ENCODE measurements at regions not wholly inside any gene's neighbourhood (a gene's known extent, or its start where the extent isn't known, plus 50 kb on each side); places are given as distances from the start of the nearest gene placed in this dataset.

DNA sequence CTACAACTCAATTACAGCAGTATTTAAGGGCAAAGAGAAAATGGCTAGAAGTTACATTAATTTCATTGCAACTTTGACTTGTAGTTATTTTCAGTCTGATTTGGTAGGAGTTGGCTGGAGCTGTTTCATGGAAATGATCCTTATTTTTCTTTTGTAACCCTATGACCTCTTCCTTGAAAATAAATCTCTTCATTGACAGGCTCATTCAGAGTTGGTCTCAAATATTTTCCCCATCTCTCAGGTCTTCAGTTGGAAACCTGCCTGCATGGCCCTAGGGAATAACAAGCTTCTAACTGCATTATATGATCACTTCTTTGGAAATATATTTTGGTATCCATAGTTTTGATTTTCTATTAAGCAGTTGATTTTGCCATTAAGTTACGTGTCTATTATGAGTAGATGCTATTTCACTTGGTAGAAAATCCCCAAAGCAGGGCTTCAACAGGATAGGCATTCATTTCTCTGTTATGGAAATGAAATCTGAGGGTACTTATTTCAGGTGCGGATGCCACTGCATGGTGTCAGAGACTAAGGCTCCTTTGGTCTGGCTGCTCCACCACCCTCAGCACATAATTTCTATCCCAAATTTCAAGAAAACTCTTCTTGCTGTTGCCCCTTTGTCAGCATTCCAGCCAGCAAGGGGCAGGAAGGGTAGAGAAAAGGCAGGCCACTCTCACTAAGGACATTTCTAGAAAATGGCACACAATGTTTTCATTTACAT is 502.5 kb downstream of the SPRY1 start:
- DNase-seq: no peak

DNA sequence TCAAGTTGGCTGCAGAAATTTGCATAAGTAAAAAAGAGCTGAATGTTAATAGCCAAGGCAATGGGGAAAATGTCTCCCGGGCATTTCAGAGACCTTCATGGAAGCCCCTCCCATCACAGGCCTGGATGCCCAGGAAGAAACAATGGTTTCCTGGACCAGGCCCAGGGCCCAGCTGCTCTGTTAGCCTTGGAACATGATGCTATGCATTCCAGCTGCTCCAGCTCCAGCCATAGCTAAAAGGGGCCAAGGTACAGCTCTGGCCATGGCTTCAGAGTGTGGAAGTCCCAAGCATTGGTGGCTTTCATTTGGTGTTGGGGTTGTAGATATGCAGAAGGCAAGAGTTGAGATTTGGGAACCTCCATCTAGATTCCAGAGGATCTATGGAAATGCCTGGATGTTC is 508.3 kb downstream of the SPRY1 start:
- DNase-seq: no peak

DNA sequence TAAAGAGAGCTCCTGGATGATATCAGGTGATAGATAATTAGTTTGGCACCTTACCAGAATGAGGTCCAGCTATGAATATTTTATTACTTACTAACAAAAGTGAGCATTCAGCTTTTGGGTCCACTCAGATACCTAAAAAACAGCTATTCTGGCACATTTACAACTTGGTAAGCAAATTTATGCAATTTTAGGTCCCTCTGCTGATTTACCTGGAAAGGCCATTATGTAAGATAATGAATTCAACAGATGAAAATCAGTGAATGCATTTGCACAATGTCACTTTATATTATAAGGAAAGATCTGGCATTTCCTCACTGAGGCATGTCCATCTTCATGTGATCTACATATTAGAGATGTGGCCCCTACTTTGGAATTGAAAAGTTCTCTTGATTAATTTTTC is 517.0 kb downstream of the SPRY1 start:
- DNase-seq: no peak

DNA sequence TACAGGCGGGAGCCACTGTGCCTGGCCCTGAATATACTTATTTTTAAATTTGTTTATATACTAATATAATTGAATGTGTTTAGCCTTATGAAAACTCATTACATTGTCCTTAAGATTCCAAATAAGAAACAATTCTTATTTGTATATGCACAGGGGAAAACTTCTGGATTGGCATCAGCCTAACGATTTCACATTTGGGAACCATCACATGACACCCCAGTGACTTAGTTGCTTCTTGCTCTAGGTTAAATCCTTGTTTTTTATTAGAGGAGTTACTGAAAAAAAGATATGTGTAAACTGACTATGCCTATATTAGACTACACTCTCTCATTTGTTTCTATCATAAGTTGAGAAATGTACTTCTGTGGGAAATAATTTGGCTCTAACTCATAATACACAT is 520.2 kb downstream of the SPRY1 start:
- DNase-seq: no peak

DNA sequence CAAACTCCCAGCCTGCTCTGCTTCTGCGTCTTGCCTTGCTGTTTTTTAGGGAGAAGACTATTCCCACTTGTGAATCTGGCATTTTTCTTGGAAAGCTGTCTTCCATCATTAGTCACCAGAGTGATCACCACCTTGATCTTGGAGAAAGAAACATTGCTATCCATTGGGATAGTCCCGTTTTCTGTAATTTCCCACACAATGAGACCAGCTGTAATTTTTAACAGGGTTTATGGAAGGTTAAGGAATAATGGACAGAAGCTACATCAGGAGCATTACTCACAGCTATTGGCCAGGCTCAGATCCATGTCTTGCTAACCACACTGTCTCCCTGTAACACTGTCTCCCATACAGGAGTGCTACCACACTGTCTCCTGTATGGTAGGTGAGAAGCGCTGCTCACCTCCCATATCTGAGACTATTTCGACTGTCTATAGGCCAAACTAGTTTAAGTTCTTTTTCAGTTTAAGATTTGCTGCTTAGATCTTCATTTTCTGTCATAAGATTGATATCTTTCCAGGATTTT is 523.0 kb downstream of the SPRY1 start:
- no peak for DNase-seq

DNA sequence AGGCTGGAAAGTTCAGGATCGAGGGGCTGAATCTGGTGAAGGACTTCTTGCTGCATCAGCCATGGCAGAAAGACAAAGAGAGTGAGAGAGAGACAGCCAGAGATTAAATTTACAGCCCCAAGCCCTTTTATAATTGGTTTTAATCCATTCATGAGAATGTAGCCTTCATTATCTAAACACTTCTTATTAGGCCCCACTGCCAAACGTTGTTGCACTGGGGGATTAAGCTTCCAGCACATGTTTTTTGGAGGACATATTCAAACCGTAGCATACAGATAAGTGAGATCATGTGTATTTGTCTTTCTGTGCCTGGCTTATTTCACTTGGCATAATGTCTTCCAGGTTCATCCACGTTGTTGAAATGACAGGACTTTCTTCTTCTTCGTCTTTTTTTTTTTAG is 524.7 kb downstream of the SPRY1 start:
- DNase-seq: no peak

DNA sequence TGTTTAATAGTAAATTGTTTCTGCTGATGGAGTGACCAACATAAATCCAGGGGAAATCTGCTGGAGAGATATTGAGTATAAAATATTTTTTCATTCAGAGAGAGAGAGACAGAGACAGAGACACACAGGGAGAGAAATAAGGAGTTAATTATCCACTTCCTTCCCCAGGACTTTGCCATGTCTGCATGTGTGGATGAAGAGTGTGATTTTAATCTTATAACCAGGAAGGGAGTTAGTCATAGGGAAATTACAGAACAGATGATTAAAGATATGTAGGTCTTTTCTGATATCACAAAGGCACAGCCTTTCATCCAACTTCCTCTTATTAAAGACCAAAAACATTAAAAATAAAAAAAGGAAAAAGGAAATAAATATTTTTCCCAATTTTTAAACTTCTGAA is 526.3 kb downstream of the SPRY1 start:
- DNase-seq: no peak

DNA sequence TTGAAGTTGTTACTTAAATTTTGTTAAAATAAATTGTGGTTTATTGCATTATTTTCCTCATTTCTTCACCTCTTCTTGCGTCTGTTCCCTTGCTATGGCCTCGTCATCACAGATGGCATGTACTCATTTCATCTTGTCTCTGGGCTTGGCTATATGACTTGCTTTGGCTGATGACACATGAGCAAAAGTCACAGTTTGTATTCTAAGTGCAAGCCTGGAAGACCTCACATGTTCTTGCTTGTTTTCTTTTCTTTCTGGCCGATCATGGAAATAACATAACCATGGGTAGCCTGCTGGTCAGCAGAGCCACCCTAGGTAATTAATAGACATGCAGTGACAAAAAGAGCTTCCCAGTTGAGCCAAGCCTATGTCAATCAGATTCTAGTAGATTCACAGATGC is 527.9 kb downstream of the SPRY1 start:
- DNase-seq: no peak

DNA sequence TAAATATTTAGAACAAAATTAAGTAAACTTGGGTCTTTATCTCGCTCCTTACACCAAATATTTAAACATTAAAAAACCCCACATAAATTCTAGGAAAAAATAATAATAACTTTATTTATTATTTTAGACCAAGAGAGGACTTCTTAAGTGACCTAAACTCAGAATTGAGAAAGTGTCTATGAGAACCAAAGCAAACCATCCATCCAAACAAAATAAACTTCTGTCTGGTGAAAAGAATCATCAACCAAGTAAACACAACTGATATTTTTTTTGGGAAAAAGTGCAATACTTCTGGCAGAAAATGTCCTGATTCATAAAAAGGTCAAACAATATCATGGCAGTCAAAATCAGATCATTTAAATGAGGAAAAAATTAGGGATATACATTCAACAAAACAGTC is 533.0 kb downstream of the SPRY1 start:
- no peak for DNase-seq

DNA sequence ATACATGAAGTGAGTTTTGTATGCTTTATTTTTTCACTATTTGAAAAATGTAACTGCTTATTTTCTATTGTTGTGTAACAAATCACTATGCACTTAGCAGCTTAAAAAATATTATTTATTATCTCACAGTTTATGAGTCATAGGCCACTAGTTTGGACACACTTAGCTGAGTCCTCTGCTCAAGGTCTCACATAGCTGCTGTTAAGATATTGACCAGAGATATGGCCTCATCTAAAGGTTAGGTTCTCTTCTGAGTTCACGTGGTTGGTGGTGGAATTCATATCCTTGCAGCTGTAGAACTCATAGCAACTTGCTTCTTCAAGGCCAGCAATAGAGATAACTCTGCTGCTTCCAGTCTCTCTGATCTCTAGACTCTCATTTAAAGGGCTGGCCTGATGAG is 534.4 kb downstream of the SPRY1 start:
- DNase-seq: no peak

DNA sequence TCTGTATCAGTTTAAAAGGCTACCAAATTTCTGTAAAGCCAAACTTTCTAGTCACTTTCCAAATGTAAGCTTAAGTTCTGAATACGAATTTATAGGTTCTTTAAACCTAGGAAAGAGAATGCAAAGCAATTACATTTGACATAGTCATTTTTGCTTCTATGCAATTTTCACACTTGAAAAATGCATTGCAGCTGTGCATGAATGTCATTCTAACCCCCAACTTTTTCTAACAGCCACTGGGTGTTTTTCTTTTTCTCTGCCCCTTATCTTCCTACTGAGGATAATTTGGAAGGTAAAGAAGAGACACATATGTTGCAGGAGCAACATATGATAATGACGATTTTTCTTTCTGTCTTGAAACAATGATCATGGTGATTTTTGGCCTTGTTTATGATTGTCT is 537.5 kb downstream of the SPRY1 start:
- DNase-seq: no peak

DNA sequence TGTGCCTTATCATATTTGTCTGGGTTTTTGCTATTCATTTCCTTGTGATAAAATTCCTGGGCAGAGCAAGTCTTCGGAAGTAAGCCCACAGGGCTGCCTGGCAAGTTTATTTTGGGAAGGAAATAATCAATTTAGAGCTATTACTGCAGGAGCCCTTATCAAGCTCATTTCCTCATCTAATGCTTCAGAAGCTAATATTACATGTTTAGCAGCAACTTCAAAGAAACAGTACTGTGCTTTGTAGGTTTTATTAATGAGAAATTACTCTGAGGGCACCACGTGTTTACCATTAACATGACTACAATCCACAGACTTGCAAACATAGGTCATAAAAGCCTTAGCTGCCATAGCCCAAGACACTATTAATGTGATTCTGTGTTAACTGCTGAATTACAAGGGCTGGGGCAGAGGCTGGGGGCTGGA is 540.0 kb downstream of the SPRY1 start:
- DNase-seq: no peak

DNA sequence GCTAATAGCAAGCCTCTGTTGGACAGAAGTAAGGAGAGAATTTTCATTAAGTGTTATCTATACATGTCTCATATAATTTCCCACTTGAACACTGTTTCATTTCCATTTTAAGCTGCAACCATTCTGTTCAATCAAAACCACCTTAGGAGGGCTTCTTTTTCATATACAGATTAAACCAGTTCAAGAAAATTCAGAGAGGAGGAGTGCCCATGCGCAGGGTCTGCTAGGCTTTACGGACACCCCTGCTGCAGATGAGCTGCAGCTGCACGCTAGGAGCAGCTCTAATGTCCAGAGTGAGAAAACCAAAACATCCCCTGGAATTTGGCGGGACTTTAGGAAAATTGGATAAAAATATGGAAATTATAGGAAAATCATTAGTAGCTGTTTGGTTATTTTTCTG is 541.0 kb downstream of the SPRY1 start:
- no peak for DNase-seq

DNA sequence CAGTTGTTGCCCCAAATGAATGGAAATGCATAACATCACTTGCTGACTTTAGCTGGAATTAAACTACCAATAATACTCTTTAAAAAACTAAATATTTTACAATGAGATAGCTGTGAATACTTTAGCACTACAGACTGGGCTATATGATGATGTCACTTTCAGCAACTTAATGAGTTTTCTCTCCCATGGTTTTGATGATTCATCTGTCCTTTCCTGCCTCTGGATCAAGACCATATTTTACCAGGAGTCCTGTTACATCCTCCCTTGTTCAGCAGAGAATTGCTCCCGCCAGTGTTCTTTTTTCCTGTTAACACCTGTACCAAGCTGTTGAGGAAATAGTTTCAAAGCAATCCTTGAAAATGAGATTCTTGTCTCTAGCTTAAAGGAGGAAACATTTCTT is 543.0 kb downstream of the SPRY1 start:
- DNase-seq: no peak

DNA sequence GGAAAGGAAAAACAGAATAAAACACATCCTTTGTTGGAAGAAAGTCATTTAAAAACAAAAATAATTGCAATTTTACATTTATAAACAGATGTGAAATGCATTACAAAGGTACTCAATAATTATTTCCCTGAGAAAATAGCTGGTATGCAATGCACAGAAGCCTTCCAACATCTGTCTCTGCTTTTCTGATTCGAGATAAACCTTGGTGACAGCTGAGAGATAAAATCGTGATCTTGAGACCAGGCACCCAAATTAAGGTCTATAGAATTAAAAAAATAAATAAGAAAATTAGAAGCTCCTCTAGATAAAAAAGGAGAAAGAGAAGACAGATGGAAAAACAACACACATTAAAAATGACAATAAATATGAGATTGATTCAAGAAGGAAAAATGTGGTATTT is 544.0 kb downstream of the SPRY1 start:
- no peak for DNase-seq

DNA sequence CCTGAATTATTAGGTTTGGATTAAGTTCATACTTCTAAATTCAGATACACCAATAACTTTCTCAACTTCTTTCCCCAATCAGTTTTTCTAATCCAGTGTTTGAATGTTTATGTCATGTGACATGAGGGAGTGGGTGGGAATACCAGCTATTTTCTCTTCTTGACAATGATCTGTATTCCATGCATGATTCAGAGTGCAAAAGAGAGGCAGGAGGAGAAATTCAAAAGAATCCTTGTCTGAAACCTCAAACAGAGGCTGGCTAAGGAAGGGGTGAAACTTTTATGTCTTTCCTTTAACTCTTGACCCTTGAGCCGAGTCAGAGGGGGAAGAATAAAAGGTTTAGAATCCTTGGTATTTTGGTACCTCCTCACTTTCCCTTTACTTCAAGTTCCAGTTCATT is 544.7 kb downstream of the SPRY1 start:
- no peak for DNase-seq

DNA sequence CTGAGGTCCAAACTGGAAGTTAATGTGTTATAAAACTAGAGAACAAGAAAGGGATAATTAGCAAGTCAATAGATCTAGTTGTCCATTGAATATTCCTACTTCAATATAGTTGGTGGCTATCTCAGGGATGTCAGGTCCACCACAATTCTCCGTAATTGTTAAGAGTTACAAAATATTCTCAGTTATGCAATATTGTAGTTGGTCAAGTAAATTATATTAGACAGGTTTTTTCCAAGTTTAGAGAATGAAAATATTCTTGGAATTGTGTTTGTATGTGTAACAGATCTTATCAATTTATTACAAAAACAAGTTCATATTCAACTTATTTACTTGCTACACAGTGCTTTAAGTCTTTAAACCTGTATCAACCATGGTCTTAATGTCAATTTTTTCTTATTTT is 547.4 kb downstream of the SPRY1 start:
- DNase-seq: no peak

DNA sequence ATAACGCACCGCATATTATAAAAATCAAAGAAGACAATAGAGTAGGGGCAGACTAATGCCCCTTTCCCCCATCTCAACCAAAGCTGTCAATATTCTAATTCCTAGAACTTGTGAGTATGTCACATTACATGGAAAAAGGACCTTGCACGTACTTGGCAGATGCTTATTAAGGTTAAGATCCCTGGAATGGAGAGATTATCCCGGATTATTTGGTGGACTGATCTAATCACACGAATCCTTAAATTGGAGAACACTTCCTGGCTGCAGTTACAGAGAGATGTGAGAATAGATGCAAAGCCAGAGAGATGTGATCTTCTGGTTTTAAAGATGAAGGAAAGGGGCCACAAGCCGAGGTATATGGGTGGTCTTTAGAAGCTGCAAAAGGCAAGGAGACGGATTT is 548.7 kb downstream of the SPRY1 start:
- DNase-seq: no peak

DNA sequence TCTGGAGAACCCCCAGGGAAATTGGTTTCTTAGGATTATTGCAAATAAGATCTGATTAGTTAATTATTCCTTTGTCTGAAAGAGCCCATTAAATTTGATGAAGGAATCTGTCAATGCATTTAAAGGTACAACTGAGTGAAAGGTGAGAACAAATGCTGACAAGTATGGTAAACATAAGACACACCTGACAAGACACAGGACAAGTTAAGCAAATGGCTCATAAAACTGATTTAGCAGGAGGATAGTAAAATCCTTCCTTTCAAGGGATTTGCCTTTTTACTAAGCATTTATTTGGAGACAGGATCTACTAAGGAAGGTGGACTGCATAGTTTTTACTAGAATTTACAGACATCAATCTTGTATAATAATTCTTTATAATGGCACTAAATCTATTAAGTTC is 553.9 kb downstream of the SPRY1 start:
- no peak for DNase-seq

DNA sequence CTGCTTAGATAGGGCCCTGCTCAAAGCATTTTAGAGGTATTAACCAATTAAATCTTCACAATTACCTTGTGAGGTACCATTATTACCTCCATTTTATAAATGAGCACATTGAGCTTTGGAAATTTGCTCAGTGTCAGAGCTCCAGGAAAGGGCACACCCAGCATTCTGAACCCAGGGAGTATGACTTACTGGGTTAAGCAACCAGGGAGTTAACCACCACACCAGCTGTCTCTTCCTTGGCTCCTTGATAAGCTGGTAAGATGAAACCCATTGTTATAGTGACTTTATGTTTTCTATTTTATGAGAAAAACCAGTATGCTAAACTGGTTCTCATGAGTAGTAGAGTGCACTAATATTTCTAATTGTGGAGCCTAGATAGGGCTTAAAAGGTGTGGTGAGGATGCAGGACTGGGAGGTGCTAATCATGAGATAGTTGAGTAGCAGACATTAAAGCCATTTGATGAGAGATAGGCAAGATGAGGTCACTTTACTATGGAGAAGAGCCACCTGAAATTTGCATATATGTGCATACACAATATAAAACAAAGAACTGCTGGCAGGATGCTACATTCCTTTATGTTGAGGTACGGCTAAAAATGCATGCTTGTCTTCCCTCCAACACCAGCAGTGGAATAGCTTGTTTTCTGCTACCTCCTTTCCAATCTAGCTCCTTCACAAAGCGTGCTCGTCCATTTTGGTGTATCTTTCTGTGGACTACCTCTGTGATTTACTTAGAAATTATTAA is 556.1 kb downstream of the SPRY1 start:
- DNase-seq: no peak

DNA sequence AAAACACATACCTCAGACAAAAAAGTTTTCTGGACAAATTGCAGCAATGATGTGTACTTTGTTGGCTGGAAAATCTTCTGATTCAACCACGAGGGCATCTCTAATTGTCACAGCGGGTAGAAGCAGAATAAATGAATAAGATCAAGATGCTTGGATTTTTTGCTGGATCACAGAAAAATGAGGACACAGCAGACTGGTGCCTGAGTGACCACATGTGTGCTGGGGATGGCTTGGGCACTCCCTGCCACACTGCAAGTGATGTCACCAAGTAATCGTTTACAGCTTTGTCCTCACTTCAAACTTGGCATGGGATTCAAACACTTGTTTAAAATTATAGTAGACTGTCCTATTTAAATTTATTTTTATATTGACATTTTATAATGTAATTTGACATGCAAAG is 557.0 kb downstream of the SPRY1 start:
- no peak for DNase-seq

DNA sequence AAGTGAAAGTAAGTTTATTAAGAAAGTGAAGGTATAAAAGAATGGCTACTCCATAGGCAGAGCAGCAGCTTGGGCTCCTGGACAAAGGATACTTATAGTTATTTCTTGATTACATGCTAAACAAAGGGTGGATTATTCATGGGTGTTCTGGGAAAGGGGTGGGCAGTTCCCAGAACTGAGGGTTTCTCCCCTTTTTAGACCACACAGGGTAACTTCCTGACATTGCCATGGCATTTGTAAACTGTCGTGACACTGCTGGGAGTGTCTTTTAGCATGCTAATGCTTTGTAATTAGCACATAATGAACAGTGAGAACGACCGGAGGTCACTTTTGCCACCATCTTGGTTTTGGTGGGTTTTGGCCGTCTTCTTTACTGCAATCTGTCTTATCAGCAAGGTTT is 557.6 kb downstream of the SPRY1 start:
- DNase-seq: no peak

DNA sequence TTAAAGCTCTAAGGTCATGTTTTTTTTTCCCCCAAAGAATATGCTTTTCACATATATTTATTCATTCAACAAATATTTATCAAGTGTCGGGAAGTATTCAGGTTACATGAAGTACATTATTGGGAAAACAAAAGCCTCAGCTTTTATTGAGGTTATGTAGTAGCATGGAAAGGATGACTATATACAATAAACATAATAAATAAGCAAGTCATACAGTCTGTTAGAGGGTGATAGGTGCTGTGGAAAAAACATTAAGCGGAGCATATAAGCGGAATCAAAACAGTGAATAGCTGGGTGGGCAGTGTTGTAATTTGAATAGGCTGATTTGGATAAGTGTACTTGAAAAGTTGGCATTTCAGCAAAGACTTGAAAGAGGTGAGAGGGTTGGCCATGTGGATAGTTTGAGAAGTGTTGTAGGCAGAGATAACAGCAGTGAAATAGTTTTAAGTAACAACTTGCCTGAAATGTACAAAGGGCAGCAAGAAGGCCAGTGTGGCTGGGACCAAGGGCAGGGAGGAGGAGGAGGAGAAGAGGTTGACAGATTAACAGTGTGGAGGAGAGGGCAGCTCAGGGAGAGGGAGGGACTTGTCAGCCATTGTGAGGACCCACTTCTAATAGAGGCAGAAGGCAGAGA is 558.7 kb downstream of the SPRY1 start:
- DNase-seq: no peak

DNA sequence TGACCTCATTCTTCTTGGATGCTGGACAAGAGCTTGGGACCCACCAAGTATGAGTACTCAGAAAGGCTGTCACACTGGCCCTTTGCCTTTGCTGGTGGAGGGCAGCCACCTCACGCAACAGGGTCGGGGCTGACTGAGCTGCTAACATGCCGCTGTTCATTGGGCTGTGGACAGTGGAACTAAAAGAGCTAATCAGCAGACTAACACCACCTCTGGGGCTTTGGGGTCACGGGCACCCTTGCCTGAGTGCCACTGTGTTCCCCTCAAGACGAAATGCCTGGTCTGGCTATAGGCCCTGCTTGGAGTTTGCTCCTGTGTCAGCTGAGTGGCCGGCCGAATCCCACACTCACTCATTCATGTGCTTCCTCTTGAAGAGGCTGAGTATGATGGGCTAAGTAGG is 559.6 kb downstream of the SPRY1 start:
- DNase-seq: no peak

Measured in 8988T (cell line).